ENCODE measurements at regions not wholly inside any gene's neighbourhood (a gene's known extent, or its start where the extent isn't known, plus 50 kb on each side); places are given as distances from the start of the nearest gene placed in this dataset.

DNA sequence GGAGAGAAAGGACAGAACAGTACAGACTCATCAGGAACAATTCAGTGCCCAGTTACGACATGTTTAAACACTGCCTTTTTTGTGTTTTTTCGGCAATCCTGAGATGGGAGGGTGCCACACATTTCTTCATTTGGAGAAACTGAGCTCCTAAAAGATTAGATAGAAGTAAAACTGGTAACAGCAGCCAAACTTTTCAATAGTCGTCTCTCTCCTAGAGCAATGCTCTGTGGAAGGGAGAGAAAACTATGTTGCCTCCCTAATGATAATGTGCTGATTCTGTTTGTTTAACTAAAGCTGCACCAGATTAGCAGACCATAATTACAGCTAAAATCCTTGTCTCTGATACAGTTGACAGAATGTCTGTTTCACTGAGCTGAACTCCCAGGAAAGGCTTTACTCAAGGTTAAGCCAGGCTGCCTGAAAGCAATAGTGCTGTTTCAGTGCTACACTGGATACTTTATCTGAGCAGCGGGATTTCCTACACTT lies 76.2 kb upstream of the CXADR start:
- DNase-seq, result no peak

DNA sequence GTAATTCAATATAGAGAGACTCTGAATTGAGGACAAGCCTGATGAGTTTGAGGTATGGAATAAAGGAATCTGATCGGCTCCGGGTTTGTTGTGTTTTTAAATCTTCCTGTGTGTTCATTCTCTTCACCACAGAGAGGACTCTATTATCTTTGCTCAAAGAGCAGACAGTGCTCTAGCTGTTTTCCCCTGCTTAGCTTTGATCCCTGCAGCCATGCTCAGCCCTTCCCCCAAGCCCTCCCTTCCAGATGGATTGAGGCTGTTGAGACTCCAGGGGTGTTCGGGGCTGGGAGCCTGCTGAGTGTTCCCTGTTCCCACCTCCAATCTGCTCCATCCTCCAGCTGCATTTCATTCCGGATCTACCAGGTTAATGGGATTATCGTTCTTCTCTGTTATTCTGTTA lies 74.2 kb upstream of the CXADR start:
- no peak for DNase-seq

DNA sequence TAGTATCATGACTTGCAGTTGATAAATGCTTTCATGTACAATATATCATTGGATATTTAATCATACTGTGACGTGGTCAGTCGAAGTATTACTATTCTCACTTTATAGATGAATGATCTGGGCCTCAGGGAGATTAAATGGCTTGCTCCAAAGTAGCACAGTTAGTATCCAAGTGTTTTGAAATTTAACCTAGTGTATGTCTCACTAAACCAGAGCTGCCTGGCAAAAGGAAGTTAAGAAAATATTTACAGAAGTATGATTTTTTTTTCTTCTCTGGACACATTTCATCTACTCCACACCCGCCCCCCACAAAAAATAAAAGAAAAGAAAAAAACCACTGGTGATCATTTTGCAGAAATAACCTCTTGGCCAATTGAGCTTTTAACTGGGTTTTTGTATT lies 71.9 kb upstream of the CXADR start:
- DNase-seq, result no peak

DNA sequence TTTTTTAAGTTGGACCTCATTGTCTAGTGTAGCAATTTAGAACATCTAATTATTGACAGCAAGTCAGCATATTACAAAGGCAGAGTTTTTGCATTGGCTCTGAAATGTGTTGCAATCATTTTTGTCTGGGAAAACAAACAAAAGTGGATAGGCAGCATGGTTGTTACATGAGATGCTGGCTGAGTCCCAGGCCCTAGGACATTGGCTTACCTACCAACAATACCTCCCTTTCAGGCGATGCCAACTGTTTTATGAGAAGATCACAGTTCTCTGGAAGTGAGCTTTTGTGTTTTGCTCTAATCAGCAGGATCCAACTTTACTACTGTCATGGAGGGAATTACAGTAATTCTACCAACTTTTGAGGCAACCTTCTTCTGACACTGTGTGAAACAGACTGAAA lies 71.5 kb upstream of the CXADR start:
- DNase-seq, result no peak

DNA sequence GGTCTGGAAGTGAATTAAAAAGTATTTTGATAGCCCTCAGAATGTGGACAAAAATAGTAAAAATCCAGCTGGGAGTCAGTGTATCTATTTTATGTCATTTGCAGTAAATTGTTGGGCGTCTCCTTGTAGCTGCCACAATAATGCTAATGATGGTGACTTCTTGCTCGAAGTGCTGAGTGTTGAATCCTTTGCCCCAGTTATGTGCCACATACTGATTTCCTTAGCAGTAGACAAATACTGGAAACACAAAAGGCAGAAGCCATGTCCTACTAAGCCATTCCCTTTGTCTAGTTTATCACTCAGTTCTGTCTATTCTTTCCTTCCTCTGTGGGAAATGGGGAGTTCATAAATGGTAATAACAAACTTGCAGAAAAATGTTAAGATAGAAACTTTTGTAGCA lies 70.7 kb upstream of the CXADR start:
- no peak for DNase-seq

DNA sequence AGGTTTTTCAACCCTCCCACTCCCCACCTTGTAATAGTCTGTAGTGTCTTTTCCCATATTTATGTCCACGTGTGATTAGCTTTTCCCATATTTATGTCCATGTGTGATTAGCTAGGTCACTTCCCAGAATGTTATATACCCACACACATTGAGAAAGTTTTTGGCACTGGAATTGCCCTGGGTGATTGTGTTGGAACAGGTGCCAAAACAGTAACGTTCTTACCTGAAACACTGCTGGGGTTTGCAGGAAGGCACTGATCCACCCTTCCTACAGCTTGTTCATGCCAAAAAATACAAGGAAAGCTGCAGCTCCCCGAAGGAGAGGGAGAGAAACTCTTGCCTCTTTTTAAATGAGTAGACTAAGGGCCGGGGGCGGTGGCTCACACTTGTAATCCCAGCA lies 68.0 kb upstream of the CXADR start:
- DNase-seq, result no peak

DNA sequence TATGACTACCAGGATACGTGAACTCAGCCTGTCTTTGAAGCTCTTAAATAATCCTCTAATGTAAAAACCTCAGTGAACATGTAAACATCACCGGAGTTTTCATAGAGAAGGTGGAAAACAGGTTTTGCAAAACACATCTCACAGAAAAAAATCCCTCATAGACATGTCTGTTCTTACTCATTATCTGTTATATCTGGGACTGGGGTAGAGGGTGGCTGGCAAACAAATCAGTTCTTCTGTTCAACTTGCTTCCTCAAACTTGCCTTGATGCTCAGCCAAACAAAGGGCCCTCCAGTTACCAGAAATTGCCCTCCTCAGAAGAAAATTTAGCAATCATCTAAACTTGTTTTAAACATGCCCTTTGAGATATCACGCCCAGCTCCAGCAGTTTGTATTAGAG lies 66.1 kb upstream of the CXADR start:
- no peak for DNase-seq

DNA sequence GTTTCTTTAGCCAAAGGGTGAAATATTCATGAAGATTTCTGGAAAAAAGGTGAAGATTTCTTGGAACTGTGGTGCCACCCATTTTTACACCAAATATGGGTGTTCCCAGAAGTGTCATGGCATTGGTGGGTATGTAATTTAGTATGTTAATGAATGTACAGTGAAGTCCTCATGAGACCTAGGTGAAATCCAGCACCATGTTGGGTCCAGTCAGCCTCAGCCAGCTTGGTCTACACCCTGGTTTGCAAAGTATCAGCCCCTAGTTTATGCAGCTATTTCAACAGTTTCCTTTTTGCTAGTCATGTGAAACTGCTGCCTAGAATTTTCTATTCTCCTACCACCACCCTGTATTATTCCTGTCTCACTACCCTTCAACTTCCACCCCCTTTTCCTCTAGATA lies 63.1 kb upstream of the CXADR start:
- DNase-seq, result no peak

DNA sequence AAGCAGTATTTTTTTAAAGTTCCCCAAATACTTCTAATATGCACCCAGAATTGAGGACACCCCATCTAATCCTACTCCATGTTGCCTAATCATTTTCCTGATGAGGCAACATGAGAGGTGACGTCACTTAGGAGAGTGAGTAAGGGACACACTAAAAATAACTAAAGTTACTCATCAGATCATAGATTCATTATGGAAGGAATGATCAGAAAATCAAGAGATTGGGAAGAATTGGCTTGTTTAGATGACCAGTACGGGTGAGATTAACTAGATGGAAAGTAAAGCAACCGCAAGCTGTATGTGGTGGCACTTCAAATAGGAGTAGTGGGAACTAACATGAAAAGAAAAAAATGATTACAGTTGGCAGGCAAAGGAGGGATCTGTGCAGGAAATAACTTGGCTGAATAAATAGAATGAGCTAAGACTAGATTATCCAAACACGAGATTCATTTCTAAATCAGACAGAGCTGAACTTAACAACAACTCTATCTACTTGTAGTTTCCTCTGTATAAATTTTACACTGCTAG lies 61.4 kb upstream of the CXADR start:
- peak; percentile 30 to 59 (median 39) for DNase-seq

DNA sequence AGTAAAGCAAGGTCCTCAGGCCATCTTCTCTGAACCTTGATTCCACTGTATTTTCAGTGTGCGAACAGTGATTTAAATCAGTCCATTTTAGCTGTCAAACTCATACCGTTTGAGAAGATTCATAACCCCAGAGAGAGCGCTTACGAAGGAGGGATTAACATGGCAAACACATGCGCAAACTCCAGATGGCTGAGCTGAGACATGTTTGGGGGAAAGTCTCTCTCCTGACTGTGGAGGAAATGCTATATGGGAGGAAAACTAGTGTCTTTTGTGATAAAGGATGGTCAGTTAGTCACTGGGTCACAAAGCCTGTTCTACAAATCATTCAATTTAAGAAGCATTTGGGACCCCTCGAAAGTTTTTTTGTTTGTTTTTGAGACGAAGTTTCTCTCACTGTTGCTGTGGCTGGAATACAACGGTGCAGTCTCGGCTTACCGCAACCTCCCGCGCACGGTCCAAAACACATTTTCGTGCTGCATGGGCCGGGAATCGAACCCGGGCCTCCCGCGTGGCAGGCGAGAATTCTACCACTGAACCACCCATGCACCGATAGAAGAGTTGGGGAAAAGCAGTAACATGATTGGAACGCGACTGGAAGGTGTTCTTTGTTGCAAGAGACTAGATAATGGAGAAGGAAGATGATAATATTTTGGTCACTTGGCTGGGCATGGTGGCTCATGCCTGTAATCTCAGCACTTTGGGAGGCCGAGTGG lies 58.4 kb upstream of the CXADR start:
- DNase-seq, result peak; percentile 71 to 88 (median 85)

DNA sequence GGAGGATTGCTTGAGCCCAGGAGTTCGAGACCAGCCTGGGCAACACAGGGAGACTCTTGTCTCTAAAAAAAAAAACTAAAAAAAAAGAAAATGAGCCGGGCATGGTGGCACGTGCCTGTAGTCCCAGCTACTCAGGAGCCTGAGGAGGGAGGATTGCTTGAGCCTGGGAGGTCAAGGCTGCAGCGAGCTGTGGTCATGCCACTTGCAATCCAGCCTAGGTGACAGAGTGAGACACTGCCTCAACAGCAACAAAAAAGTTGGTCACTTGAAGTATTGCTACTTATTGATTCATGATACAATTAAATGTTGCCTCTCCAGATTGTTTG lies 57.9 kb upstream of the CXADR start:
- DNase-seq, result no peak

DNA sequence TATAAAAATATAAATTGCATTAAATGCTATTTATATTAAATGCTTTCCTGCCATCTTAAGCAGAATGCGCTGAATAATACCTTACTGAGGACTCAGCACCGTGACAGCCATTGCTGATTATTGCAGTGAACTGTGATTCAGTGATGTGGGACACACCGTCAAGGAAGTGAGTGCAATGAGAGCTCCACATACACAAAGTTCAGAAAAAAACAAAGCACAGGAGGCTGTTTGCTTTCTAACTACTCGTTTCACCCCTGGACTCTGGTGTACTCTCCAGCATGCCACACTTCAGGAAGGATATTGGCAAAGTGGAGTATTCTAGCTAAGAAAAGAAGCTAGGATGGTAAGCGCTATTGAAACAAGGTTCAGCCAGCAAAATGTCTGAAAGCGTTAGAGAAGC lies 57.4 kb upstream of the CXADR start:
- no peak for DNase-seq

DNA sequence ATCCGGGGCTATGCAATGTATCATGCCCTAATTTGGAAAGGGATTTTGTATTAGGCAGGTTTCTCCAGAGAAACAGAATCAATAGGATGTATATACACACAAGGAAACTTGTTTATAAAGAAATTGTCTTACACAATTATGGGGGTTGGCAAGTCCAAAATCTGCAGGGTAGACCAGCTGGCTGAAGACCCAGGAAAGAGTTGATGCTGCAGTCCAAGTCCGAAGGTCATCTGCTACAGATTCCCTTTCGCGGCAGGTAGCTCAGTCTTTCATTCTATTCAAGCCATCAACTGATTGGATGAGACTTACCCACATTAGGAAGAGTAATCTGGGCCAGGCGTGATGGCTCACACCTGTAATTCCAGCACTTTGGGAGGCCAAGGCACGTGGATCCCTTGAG lies 54.6 kb upstream of the CXADR start:
- DNase-seq, result no peak

DNA sequence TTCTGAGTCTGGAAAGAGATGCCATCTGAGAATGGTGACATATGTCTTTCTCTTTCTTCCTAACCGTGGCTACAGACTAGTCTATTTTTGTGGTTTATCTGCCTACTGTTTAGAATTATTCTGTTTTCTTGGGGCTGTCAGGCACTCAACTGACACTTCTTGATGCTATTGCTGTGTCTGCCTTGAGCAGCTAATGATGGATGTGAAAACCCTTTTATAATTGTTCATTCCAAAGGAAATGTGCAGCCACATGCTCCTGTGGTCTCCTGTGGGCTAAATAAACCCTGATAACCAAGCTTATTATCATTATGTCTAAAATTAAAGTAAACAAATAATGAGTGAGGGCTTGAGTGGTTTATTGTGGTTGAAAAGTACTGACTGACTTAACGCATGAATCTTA lies 52.7 kb upstream of the CXADR start:
- DNase-seq, result no peak

DNA sequence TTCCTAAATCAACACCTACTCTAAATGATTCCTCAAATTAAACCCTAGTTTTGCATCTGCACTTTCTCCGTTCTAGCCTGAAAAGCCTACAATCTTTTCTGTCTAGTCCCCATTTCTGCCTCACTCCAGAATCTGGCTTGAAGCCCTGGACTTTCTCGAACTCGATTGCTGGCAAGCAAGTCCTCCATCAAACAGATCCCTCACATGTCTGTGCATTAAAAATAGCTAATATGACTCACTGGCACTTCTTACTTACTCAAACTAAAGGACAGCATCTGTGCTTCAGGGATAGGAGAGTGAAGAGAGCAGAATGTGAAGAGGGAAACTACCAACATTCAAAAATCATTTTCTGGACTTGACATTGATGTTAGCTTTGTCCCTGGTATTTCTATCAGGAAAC lies 51.8 kb upstream of the CXADR start:
- peak; percentile 51 to 82 (median 80) for DNase-seq

DNA sequence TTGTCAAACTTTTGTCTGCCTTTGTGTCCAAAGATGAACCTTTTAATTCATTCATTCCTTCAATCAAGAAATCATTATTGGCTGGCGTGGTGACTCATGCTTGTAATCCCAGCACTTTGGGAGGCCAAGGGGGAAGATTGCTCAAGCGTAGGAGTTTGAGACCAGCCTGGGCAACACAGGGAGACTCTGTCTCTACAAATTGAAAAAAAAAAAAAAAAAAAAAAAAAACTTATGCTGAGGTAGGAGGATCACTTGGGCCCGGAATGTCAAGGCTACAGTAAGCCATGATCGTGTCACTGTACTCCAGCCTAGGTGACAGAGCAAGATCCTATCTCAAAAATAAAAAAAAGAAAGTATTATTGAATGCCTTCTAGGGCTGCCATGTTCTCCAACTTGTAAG lies 51.3 kb upstream of the CXADR start:
- DNase-seq, result no peak

DNA sequence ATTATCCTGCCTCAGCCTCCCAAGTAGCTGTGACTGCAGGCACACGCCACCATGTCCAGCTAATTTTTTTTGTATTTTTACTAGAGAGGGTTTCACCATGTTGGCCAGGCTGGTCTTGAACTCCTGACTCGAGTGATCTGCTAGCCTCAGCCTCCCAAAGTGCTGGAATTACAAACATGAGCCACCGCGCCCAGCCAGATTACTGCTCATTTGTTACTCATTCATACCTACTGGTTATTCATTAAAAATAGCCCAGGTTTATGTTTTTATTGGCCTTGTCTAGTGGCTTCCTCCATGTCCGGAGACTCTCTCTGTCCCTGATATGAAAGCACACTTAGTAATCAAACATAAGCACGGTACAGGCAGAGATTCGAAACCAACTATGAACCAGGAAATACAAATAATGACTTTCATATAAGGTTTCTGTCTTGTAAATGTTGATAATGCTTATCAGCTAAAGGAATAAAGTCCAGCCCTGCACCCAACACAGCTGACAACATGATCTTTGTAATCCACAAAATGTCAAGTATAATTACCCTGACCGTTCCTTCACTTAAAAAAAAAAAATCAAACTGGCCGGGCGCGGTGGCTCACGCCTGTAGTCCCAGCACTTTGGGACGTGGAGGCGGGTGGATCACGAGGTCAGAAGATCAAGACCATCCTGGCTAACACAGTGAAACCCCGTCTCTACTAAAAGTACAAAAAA lies 50.4 kb upstream of the CXADR start:
- DNase-seq, result no peak
